Prostate gland (tissue), 2 donors: ENCODE measurements at regions not wholly inside any gene's neighbourhood (a gene's known extent, or its start where the extent isn't known, plus 50 kb on each side); places are given as distances from the start of the nearest gene placed in this dataset.

Experiments
- CTCF ChIP-seq, 4 experiments: fragments of 200-600 bp in 2 of 4; fragments of 450-650 bp in 2 of 4; sonication (generic) in 2 of 4; IDR thresholded peaks; 1 replicate in 3 of 4; 2 replicates in 1 of 4; pipeline ENCODE4 v1.5.1; 2016 to 2019; ENCODE audit warnings: antibody characterized with exemption in 4 of 4, mild to moderate bottlenecking in 2 of 4, moderate library complexity in 2 of 4
- POLR2A ChIP-seq: fragments of 450-650 bp; IDR thresholded peaks from one replicate; pipeline ENCODE4 v1.6.1; 2016; ENCODE audit warnings: antibody characterized with exemption, mild to moderate bottlenecking

- TF ChIP-seq CTCF (IDR thresholded peaks at IDR 0.05): no peak
- no peak for TF ChIP-seq POLR2A
Observed at GRCh38 chr12:22881878-22882385, 257.0 kb downstream of the ETNK1 start.
